ENCODE measurements at regions not wholly inside any gene's neighbourhood (a gene's known extent, or its start where the extent isn't known, plus 50 kb on each side); places are given as distances from the start of the nearest gene placed in this dataset.

- TF ChIP-seq, protein P1, sequence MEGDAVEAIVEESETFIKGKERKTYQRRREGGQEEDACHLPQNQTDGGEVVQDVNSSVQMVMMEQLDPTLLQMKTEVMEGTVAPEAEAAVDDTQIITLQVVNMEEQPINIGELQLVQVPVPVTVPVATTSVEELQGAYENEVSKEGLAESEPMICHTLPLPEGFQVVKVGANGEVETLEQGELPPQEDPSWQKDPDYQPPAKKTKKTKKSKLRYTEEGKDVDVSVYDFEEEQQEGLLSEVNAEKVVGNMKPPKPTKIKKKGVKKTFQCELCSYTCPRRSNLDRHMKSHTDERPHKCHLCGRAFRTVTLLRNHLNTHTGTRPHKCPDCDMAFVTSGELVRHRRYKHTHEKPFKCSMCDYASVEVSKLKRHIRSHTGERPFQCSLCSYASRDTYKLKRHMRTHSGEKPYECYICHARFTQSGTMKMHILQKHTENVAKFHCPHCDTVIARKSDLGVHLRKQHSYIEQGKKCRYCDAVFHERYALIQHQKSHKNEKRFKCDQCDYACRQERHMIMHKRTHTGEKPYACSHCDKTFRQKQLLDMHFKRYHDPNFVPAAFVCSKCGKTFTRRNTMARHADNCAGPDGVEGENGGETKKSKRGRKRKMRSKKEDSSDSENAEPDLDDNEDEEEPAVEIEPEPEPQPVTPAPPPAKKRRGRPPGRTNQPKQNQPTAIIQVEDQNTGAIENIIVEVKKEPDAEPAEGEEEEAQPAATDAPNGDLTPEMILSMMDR (IDR thresholded peaks at IDR 0.05) = no peak
- TF ChIP-seq POLR2A (IDR thresholded peaks at IDR 0.05) = no peak
These were observed 166.0 kb downstream of the VEGFA start for GRCh38 chr6:43935921-43936439.

All from sigmoid colon (tissue), 3 donors.